ENCODE measurements at regions not wholly inside any gene's neighbourhood (a gene's known extent, or its start where the extent isn't known, plus 50 kb on each side); places are given as distances from the start of the nearest gene placed in this dataset.

DNA sequence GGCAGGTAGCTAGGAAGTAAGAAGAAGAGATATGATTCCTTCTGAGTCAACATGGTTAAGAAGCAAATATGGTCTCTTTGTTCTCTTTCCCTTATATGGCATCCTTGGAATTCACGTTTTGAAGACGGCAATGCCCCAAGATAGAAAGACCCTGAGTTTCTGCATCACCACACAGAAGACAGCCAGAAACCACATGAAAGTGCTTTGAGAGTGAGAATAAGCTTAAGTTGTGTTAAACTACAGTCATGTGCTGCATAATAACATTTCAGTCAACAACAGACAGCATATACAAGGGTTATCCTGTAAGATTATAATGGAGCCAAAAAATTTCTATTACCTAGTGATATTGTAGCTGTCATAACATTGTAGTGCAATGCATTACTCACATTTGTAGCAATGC lies 89.9 kb upstream of the STEAP1 start:
- no peak for TF ChIP-seq POLR2A (IDR thresholded peaks at IDR 0.05; ENCODE audit: extremely low read depth, insufficient read length)
- TF ChIP-seq, protein P1, sequence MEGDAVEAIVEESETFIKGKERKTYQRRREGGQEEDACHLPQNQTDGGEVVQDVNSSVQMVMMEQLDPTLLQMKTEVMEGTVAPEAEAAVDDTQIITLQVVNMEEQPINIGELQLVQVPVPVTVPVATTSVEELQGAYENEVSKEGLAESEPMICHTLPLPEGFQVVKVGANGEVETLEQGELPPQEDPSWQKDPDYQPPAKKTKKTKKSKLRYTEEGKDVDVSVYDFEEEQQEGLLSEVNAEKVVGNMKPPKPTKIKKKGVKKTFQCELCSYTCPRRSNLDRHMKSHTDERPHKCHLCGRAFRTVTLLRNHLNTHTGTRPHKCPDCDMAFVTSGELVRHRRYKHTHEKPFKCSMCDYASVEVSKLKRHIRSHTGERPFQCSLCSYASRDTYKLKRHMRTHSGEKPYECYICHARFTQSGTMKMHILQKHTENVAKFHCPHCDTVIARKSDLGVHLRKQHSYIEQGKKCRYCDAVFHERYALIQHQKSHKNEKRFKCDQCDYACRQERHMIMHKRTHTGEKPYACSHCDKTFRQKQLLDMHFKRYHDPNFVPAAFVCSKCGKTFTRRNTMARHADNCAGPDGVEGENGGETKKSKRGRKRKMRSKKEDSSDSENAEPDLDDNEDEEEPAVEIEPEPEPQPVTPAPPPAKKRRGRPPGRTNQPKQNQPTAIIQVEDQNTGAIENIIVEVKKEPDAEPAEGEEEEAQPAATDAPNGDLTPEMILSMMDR (IDR thresholded peaks at IDR 0.05; ENCODE audit: low read depth, low read length) = no peak
- TF ChIP-seq, protein P2, sequence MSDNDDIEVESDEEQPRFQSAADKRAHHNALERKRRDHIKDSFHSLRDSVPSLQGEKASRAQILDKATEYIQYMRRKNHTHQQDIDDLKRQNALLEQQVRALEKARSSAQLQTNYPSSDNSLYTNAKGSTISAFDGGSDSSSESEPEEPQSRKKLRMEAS (IDR thresholded peaks at IDR 0.05; ENCODE audit: low read depth, low read length) = no peak
